GM18951 (cell line): ENCODE measurements at regions not wholly inside any gene's neighbourhood (a gene's known extent, or its start where the extent isn't known, plus 50 kb on each side); places are given as distances from the start of the nearest gene placed in this dataset.

Source experiments
- POLR2A ChIP-seq: IDR thresholded peaks from 4 replicates; pipeline ENCODE4 v1.6.1; 2011; ENCODE audit warnings: mild to moderate bottlenecking; ENCODE audit not compliant: insufficient read length, insufficient read depth; ENCODE audit errors: extremely low read depth
- in situ Hi-C: fragments of 300-500 bp; cut with MboI; formaldehyde crosslinking; loops from one replicate; pipeline ENCODE4 v1.12.0; 2022; ENCODE audit warnings: low sequenced_read_pairs, mixed read lengths, inconsistent platforms; ENCODE audit not compliant: unreplicated experiment

DNA sequence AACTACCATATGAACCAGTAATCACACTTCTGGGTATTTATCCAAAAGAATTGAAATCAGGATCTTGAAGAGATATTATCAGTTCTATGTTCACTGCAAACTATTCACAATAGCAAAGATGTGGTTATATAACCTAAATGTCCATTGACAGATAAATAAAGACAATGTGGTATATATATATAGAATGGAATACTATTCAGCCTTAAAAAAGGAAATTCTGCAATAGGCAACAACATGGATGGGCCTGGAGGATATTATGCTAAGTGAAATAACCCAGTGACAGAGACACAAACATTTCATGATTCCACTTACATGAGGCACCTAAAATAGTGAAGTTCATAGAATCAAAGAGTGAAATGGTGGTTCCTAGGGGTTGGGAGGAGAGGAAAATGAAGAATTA is 90.6 kb upstream of the CDK1 start:
- no peak for TF ChIP-seq POLR2A
- in situ Hi-C loops: no loop called here

DNA sequence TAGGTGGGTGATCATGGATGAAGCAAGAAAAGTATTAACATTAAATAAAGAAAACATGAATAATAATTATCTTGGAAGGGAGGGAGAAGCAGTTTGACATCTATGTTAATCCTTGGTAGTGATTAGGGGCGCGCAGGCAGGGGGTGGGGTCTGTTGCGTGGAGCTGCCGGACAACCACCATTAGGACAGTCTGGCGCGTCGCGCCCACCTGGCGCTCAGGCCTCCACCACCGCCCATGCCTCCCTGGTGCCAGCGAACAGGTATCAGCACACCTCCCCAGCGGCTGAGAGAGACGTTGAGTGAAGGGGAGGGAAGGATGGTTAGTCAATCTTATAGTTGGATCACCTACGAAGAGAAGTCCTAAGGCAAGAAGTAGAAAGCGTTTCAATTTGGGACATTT is 94.2 kb upstream of the CDK1 start:
- no peak for TF ChIP-seq POLR2A
- in situ Hi-C loops: no loop called here

DNA sequence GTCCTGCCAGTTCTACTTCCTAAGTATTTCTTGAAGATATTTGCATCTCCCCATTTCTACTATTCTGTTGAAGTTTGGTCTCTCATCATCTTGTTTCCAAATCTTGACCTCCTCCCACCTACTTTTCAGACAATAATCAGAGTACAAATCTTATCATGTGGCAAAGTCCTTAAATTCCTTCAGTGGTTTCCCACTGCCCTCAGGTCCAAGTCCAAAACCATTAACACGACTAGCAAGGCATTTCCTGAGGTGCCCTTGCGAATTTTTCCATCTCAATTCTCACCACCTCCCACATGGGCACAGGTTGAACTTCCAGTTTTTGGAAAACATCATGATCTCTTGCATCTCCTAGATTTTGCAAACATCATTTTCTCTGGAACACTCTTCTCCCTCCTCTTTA is 97.2 kb upstream of the CDK1 start:
- in situ Hi-C loops: no loop called here
- TF ChIP-seq POLR2A: no peak

DNA sequence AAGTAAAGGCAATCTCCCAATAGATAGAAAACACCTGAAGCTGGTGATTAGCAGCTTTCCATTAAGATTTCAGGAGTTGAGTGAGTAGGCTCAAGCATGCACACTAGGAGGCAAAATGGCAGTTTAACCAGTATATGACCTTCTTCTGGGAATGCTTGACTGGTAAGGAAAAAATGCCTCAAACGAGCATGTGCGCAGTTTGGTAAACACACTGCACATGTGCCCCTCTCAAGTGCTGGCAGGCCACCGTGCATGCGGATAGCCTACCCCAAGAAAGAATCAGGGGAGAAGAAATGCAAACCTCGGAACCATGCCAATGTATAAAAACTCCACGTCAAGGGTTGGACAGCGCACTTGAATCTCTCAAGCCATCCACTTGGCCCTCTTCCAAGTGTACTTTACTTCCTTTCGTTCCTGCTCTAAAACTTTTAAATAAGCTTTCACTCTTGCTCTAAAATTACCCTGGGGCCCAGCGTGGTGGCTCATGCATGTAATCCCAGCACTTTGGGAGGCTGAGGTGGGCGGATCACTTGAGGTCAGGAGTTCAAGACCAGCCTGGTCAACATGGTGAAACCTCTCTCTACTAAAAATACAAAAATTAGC is 98.8 kb upstream of the CDK1 start:
- no peak for TF ChIP-seq POLR2A
- in situ Hi-C loops: no loop called here

DNA sequence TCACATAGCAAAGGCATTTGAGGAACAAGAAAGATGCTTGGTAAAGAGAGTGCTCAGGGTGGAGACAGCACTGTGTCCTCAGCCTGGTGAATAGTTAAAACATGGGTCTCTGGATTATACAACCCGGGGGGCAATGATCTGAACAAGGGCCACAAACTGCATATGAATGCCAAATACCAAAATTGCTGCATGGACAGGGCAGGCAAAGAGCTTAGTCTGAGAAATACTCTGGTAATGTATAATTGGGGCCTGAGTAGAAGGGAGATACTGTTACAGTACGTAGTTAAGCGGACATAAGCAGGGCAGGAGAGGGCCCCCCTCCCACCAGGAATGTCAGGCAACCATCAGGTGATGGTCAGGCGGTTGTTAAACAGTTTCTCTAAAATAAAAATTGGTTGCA is 99.3 kb upstream of the CDK1 start:
- no peak for TF ChIP-seq POLR2A
- in situ Hi-C loops: no loop called here

DNA sequence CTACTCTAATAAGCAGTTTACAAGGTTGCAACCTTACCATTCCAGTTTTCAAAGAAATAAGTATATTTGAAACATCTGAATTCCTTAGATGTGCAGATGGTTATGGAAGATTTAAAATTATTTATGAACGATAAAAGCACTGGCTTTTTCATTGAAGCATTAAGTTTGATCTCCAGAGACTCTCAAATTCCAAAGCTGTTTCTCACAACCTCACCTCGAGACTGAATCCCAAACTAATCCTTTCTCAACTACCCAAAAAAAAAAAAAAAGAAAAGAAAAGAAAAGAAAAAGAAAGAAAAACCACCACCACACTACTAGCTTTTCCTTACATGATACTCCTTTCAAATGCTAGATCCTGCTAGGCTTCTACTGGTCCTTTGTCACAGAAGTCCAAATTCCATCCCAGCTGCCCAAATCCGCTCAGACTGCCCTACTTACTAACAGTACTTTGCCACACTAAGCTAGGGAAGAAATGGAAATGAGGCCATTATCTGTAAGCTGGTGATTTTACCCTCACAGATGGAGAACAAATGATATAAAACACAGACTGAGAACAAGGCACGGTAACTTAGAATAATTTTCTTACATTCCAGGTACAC is 100.6 kb upstream of the CDK1 start:
- TF ChIP-seq POLR2A: no peak
- in situ Hi-C loops: no loop called here

DNA sequence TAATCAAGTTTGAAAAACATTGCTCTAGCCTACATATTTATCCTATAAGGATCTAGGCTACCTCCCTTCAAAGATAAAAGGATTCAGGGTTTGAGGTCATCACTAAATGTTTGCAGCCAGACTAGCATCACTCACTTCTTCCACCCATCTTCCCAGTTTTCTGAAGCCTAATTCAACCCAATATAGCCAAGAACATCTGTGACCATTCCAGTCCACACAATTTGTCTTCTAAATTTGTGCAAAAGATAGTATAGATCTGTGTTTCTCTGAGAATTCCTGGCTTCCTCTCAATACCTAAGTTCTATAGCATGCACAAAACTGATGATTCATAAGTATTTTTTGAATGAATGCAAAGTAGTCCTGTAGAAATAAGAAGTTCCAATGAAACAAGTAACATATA is 103.0 kb upstream of the CDK1 start:
- in situ Hi-C loops: no loop called here
- no peak for TF ChIP-seq POLR2A

DNA sequence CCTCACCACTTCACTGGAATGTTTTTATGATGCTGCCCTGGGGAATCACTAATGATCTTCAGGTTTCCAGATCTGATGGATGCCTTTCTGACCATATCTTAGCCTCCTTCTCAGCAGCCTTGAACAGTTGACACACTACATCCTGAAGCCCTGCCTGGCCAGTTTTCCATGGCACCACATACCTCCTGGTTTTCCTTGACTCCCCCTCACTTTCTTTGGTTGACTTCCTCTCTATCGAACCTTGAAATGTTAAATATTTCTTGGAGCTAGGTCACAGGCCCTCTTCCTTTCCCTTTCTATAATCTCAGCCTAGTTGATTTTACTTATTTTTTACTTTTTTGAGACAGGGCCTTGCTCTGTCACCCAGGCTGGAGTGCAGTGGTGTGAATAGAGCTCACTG is 108.8 kb upstream of the CDK1 start:
- in situ Hi-C loops: no loop called here
- TF ChIP-seq POLR2A: no peak

DNA sequence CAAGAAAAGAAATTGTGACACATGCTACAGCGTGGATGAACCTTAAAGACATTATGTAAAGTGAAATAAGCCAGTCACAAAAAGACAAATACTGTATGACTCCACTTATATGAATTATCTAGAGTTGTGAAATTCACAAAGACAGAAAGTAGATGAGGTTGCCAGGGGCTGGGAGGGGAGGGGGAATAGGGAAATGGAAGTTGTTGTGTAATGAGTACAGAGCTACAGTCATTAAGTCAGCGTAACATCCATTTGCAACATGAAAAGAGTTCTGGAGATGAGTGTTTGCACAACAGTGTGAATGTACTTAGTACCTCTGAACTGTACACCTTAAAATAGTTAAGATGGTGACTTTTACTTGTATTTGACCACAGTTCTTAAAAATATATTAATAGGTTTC is 112.1 kb upstream of the CDK1 start:
- in situ Hi-C loops: no loop called here
- TF ChIP-seq POLR2A: no peak

DNA sequence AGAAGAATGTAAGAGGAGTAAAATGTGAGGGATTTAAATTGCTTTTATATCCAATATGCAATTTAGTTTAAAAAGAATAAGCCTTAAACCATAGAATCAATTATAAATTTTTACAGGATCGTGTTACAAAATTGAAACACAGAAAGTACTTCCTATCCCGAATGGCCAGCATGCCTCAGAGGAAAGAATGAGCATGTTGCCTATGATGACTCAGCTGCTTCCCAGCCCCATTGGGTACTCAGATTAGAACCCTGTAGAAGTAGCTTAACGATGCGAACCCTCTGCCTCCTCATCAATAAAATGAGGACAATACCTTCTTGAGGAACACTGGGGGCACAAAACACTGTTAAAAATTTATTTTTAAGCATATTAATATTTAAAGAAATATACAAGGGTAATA is 113.4 kb upstream of the CDK1 start:
- in situ Hi-C loops: no loop called here

DNA sequence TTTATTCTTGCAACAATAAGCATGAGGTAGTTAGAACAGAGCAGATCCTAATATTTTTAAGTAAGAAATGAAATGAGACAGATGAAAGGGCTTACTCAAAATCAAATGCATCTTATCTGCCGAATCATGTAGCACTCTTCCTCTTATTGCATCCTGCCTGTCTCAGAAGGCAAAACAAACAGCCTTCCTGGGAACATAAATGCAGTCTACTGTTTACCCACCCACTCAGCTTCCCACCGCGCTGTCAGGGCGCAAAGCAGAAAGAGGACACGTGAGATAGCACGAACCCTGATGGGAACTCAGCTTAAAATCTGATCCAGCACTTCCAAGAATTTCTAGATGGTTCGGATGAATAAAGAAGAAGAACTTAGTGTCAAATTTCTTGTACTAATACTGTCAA is 114.4 kb upstream of the CDK1 start:
- no peak for TF ChIP-seq POLR2A
- in situ Hi-C loops: no loop called here

More for the DNA sequence above, 113.4 kb upstream of the CDK1 start:
- no peak for TF ChIP-seq POLR2A

DNA sequence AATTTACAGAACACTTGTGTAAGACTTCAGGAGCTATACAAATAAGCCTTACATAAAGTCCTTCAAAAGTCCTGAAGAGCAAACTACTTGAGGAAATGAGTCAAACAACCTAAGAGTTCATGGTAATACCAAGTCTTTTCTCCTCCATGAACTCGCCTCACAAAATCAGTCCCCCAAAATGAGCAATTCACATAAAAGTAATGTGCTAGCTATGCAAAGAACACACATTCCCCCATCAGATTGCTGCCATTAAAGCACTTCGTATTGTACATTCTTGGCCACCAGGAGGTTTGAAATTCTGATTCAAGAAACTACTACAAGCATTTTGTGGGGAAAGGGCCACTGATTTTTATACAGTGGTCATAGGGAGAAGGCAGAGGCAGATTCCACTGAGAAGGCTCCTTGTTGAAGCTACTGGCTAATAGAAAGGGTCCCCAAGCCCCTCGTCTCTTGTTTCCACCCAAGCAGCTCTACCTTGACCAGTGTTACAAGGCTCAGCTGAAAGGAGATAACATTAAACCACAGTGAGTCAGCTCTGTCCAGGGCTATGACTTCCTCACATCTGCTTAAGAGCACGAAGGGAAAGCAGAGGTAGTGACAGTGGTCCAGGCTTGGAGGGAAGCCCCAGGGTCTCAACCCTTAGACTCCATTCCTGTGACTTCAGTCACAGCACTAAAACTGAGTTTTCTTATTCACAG is 115.2 kb upstream of the CDK1 start:
- in situ Hi-C loops: no loop called here
- no peak for TF ChIP-seq POLR2A

DNA sequence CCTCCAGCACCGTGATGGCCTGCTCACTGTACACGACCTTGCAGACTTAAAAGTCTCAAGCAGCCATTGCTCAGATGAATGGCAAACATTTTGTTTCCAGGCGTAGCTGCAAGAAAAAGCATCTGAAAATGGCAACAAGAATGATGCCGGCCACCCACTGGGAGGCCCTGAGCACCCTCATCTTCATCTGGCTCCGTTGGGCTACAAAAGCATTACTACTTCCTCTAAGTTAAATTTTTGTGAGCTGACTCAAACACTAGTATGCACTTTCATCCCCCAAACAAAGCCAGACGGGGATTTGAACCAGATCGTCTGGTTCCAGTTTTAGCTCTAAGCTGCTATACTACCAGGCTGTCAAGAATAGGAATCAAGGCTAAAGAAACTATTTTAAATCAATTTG is 116.6 kb upstream of the CDK1 start:
- in situ Hi-C loops: no loop called here
- no peak for TF ChIP-seq POLR2A

DNA sequence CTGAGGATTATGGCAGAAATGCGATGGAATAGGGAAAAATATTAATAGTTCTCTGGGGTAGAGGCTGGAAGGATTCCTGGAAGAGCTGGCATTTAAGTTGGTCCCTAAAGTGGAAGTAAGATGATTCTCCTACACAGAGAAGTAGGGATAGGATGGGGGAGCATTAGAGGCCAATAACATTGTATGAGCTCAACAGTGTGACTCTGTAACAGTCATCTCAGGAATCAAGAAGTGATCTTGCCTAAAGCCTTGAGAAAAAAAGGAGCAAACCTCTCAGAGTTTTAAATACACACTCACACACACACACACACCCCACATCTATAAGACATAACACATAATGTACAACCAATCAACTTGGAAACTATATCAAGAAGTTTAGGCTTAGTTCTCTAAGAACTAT is 117.7 kb upstream of the CDK1 start:
- in situ Hi-C loops: no loop called here
- no peak for TF ChIP-seq POLR2A
